ENCODE measurements at regions not wholly inside any gene's neighbourhood (a gene's known extent, or its start where the extent isn't known, plus 50 kb on each side); places are given as distances from the start of the nearest gene placed in this dataset.

DNA sequence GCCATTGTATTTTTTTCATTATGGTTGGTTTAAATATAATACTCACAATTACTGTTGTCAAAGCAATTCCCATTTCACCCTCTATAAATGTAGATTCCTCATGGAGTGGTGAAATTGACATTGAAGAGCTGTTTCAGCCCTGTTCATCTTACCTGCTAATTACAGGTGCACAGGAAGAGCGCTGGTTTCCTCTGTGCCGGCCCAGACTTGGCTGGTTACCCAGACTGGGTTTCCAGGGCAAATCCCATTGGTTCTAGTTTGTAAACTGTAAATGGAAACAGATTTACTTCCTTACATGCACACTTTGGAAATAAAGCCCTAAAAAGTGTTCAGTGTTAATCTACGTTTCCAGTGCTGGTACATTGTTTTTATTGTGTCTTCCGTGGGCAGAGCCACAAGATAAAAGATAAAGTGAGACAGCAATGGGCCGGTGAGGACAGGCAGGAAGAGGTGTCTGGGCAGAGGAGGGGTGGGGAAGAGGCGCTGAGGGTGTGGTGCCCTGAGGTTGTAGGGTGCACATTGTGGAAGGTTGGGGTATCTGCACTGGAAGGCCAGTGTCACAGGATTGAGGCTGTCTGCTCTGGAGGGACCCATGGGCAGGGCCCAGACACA lies 71.6 kb upstream of the ZPBP start:
- no peaks in the 10 kb centered on the region for H3K9me3 ChIP-seq (ENCODE audit: control insufficient read depth, low read length)
- H3K27me3 ChIP-seq (replicated peaks; ENCODE audit: control insufficient read depth, insufficient read depth, low read length): peaks cover 5% of the 10 kb centered on the region
- H3K4me3 ChIP-seq (ENCODE audit: low read length): no peak overlapping the region
- no peak for DNase-seq (ENCODE audit: low read depth)
- no peaks in the 10 kb centered on the region for H3K4me1 ChIP-seq (ENCODE audit: control insufficient read depth, insufficient read depth, low read length)
- no peak overlapping the region for H3K9ac ChIP-seq (ENCODE audit: low read length)
- H3K36me3 ChIP-seq (ENCODE audit: control insufficient read depth, insufficient read depth, low read length, severe bottlenecking): no peaks in the 10 kb centered on the region

- Histone ChIP-seq H3K27me3 (replicated peaks; ENCODE audit: control insufficient read depth, insufficient read depth, low read length) (peaks cover 5% of the 10 kb centered on the region), H3K36me3 (ENCODE audit: control insufficient read depth, insufficient read depth, low read length, severe bottlenecking) (no peaks in the 10 kb centered on the region), H3K9me3 (ENCODE audit: control insufficient read depth, low read length) (no peaks in the 10 kb centered on the region)
These were observed 67.2 kb upstream of the ZPBP start for GRCh38 chr7:50160206-50160605.

GRCh38 chr7:50159154-50159553 lies 66.1 kb upstream of the ZPBP start:
- Histone ChIP-seq H3K4me3 (ENCODE audit: low read length) (no peak overlapping the region), H3K27me3 (replicated peaks; ENCODE audit: control insufficient read depth, insufficient read depth, low read length) (no peaks in the 10 kb centered on the region), H3K9me3 (ENCODE audit: control insufficient read depth, low read length) (no peaks in the 10 kb centered on the region), H3K4me1 (ENCODE audit: control insufficient read depth, insufficient read depth, low read length) (no peaks in the 10 kb centered on the region), H3K36me3 (ENCODE audit: control insufficient read depth, insufficient read depth, low read length, severe bottlenecking) (no peaks in the 10 kb centered on the region), H3K9ac (ENCODE audit: low read length) (no peak overlapping the region)
- DNase-seq (ENCODE audit: low read depth): no peak

More at GRCh38 chr7:50160206-50160605, 67.2 kb upstream of the ZPBP start:
- Histone ChIP-seq H3K9ac (ENCODE audit: low read length) (no peak overlapping the region), H3K4me3 (ENCODE audit: low read length) (no peak overlapping the region), H3K4me1 (ENCODE audit: control insufficient read depth, insufficient read depth, low read length) (no peaks in the 10 kb centered on the region)
- DNase-seq (ENCODE audit: low read depth): no peak

DNA sequence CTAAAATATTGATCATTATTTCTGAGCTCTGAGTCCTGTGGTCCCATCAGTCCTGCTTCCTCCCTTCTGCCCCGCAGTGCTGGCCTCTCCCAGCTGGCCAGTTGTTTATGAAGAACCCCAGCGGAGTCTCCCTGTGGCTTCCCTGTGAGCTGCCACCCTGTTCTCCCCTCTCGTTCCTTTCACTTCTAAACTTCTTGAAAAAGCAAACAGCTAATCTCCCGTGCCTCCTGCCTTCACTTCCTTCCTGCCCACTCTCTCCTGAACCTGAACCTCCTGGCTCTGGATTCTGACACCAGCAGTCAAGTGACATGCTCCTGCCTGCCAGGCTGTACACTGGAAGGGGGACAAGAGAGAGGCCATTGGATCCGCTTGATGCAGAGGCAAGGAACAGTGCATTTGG lies 63.7 kb upstream of the ZPBP start:
- no peak for DNase-seq (ENCODE audit: low read depth)
- Histone ChIP-seq H3K9me3 (ENCODE audit: control insufficient read depth, low read length) (no peaks in the 10 kb centered on the region), H3K9ac (ENCODE audit: low read length) (no peak overlapping the region), H3K36me3 (ENCODE audit: control insufficient read depth, insufficient read depth, low read length, severe bottlenecking) (no peaks in the 10 kb centered on the region), H3K4me1 (ENCODE audit: control insufficient read depth, insufficient read depth, low read length) (no peaks in the 10 kb centered on the region), H3K4me3 (ENCODE audit: low read length) (no peak overlapping the region), H3K27me3 (replicated peaks; ENCODE audit: control insufficient read depth, insufficient read depth, low read length) (no peaks in the 10 kb centered on the region)

DNA sequence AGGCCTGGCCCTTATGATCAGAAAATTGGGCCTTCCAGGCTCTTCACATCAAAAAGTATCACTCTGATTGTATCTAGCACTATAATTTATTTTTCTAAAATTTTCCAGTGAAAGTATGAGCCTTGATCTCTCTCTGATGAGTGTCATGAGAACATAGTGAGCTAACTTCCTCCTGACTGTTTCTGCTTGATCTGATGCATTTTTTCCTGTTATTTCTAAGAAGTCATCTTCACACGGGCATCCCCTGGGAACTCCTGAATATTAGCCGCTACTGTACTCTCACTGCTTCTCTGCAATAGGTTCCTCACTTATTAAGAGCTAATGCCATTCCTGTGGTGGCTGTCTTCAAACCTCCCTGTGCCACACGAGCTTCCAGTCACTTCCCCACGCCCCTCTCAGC lies 63.1 kb upstream of the ZPBP start:
- no peaks in the 10 kb centered on the region for H3K36me3 ChIP-seq (ENCODE audit: control insufficient read depth, insufficient read depth, low read length, severe bottlenecking)
- H3K4me3 ChIP-seq (ENCODE audit: low read length): no peak overlapping the region
- no peak for DNase-seq (ENCODE audit: low read depth)
- no peak overlapping the region for H3K9ac ChIP-seq (ENCODE audit: low read length)
- H3K9me3 ChIP-seq (ENCODE audit: control insufficient read depth, low read length): no peaks in the 10 kb centered on the region
- H3K27me3 ChIP-seq (replicated peaks; ENCODE audit: control insufficient read depth, insufficient read depth, low read length): no peaks in the 10 kb centered on the region
- H3K4me1 ChIP-seq (ENCODE audit: control insufficient read depth, insufficient read depth, low read length): no peaks in the 10 kb centered on the region

- no peaks in the 10 kb centered on the region for H3K36me3 ChIP-seq (ENCODE audit: control insufficient read depth, insufficient read depth, low read length, severe bottlenecking)
- no peak overlapping the region for H3K9ac ChIP-seq (ENCODE audit: low read length)
- no peaks in the 10 kb centered on the region for H3K4me1 ChIP-seq (ENCODE audit: control insufficient read depth, insufficient read depth, low read length)
- DNase-seq (ENCODE audit: low read depth): no peak
- H3K4me3 ChIP-seq (ENCODE audit: low read length): no peak overlapping the region
- H3K9me3 ChIP-seq (ENCODE audit: control insufficient read depth, low read length): no peaks in the 10 kb centered on the region
- no peaks in the 10 kb centered on the region for H3K27me3 ChIP-seq (replicated peaks; ENCODE audit: control insufficient read depth, insufficient read depth, low read length)
These were observed 62.7 kb upstream of the ZPBP start for GRCh38 chr7:50155755-50156154.

DNA sequence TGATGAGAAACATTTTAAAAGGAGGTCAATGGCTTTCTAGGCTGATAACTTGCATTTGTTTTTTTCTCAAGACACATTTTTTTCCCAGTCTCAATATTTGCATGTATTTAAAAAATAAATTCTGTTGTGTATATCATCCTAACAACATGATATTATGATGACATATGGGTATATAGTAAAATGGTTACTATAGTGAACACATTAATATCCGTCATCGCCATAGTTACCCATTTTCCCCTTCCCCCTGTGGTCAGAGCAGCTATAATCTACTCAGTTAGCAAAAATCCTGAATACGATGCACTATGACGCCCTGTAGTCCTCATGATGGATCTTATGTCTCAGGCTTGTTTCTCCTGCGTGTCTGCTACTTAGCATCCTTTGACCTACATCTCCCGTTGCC lies 60.9 kb upstream of the ZPBP start:
- H3K9ac ChIP-seq (ENCODE audit: low read length): no peak overlapping the region
- no peaks in the 10 kb centered on the region for H3K4me1 ChIP-seq (ENCODE audit: control insufficient read depth, insufficient read depth, low read length)
- no peaks in the 10 kb centered on the region for H3K9me3 ChIP-seq (ENCODE audit: control insufficient read depth, low read length)
- H3K27me3 ChIP-seq (replicated peaks; ENCODE audit: control insufficient read depth, insufficient read depth, low read length): peaks cover 9% of the 10 kb centered on the region
- H3K36me3 ChIP-seq (ENCODE audit: control insufficient read depth, insufficient read depth, low read length, severe bottlenecking): no peaks in the 10 kb centered on the region
- no peak overlapping the region for H3K4me3 ChIP-seq (ENCODE audit: low read length)
- no peak for DNase-seq (ENCODE audit: low read depth)

- no peak for DNase-seq (ENCODE audit: low read depth)
- no peak overlapping the region for H3K4me3 ChIP-seq (ENCODE audit: low read length)
- H3K4me1 ChIP-seq (ENCODE audit: control insufficient read depth, insufficient read depth, low read length): no peaks in the 10 kb centered on the region
- H3K27me3 ChIP-seq (replicated peaks; ENCODE audit: control insufficient read depth, insufficient read depth, low read length): peaks cover 9% of the 10 kb centered on the region
- H3K9ac ChIP-seq (ENCODE audit: low read length): no peak overlapping the region
- H3K9me3 ChIP-seq (ENCODE audit: control insufficient read depth, low read length): no peaks in the 10 kb centered on the region
- no peaks in the 10 kb centered on the region for H3K36me3 ChIP-seq (ENCODE audit: control insufficient read depth, insufficient read depth, low read length, severe bottlenecking)
These were observed 60.1 kb upstream of the ZPBP start for GRCh38 chr7:50153148-50153547.

- Histone ChIP-seq H3K9ac (ENCODE audit: low read length) (no peak overlapping the region), H3K9me3 (ENCODE audit: control insufficient read depth, low read length) (no peaks in the 10 kb centered on the region), H3K27me3 (replicated peaks; ENCODE audit: control insufficient read depth, insufficient read depth, low read length) (peaks cover 15% of the 10 kb centered on the region), H3K36me3 (ENCODE audit: control insufficient read depth, insufficient read depth, low read length, severe bottlenecking) (no peaks in the 10 kb centered on the region), H3K4me3 (ENCODE audit: low read length) (no peak overlapping the region), H3K4me1 (ENCODE audit: control insufficient read depth, insufficient read depth, low read length) (no peaks in the 10 kb centered on the region)
- no peak for DNase-seq (ENCODE audit: low read depth)
These were observed 59.4 kb upstream of the ZPBP start for GRCh38 chr7:50152486-50152885.

DNA sequence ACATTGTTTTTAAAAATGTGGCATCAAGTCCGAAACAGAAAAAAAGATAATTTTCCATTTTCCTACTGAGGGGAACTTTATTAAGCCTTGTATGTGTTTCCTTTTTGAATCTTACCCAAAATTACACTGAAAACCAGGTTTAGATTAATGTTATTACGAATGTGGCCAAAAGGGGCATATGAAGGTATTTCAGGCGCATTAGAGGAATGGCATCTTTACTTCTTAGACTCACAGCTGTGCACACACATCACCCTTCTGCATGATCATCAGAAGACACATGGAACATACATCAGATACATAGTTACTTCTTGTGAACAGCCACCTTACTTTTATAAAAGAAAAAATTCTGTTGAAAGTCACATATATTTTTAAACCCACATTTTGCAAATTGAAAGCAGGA lies 58.6 kb upstream of the ZPBP start:
- no peak overlapping the region for H3K4me3 ChIP-seq (ENCODE audit: low read length)
- H3K4me1 ChIP-seq (ENCODE audit: control insufficient read depth, insufficient read depth, low read length): no peaks in the 10 kb centered on the region
- H3K27me3 ChIP-seq (replicated peaks; ENCODE audit: control insufficient read depth, insufficient read depth, low read length): peaks cover 20% of the 10 kb centered on the region
- H3K9ac ChIP-seq (ENCODE audit: low read length): no peak overlapping the region
- no peaks in the 10 kb centered on the region for H3K36me3 ChIP-seq (ENCODE audit: control insufficient read depth, insufficient read depth, low read length, severe bottlenecking)
- no peaks in the 10 kb centered on the region for H3K9me3 ChIP-seq (ENCODE audit: control insufficient read depth, low read length)
- no peak for DNase-seq (ENCODE audit: low read depth)

- DNase-seq (ENCODE audit: low read depth): no peak
- Histone ChIP-seq H3K4me1 (ENCODE audit: control insufficient read depth, insufficient read depth, low read length) (no peaks in the 10 kb centered on the region), H3K9me3 (ENCODE audit: control insufficient read depth, low read length) (no peaks in the 10 kb centered on the region), H3K9ac (ENCODE audit: low read length) (no peak overlapping the region), H3K4me3 (ENCODE audit: low read length) (no peak overlapping the region), H3K36me3 (ENCODE audit: control insufficient read depth, insufficient read depth, low read length, severe bottlenecking) (no peaks in the 10 kb centered on the region), H3K27me3 (replicated peaks; ENCODE audit: control insufficient read depth, insufficient read depth, low read length) (peaks cover 21% of the 10 kb centered on the region)
These were observed 58.0 kb upstream of the ZPBP start for GRCh38 chr7:50151001-50151400.

DNA sequence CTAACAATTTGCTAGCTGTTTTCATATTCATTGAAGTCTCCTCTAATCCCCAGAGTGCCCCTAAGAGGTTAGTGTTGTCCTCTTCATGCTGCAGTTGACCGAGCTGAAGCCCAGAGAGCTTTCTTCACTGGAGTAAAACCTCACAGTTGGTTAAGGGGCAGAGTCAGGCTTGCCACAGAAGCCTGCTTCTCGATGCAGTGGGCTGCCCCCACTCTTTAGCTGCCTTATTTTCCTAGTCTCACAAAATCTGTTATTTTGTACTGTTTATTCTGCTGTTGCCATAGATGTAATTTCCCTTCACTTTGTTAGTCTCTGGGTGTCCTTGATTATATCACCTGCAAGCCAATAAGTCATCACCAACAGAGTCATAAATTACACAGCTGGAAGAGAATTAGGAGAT lies 56.3 kb upstream of the ZPBP start:
- Histone ChIP-seq H3K36me3 (ENCODE audit: control insufficient read depth, insufficient read depth, low read length, severe bottlenecking) (no peaks in the 10 kb centered on the region), H3K9ac (ENCODE audit: low read length) (no peak overlapping the region), H3K4me3 (ENCODE audit: low read length) (no peak overlapping the region), H3K27me3 (replicated peaks; ENCODE audit: control insufficient read depth, insufficient read depth, low read length) (peaks cover 25% of the 10 kb centered on the region), H3K4me1 (ENCODE audit: control insufficient read depth, insufficient read depth, low read length) (no peaks in the 10 kb centered on the region), H3K9me3 (ENCODE audit: control insufficient read depth, low read length) (no peaks in the 10 kb centered on the region)
- DNase-seq (ENCODE audit: low read depth): no peak
